ENCODE measurements at regions not wholly inside any gene's neighbourhood (a gene's known extent, or its start where the extent isn't known, plus 50 kb on each side); places are given as distances from the start of the nearest gene placed in this dataset.

- Histone ChIP-seq H3K36me3 (ENCODE audit: insufficient read depth, low read length, poor library complexity, severe bottlenecking) (no peaks in the 10 kb centered on the region), H3K27me3 (replicated peaks; ENCODE audit: insufficient read depth, low read depth, low read length, poor library complexity) (no peaks in the 10 kb centered on the region), H3K27ac (ENCODE audit: low read depth, low read length, poor library complexity, severe bottlenecking) (no peak overlapping the region), H3K4me1 (ENCODE audit: insufficient read depth, low read length, poor library complexity, severe bottlenecking) (peaks cover 17% of the 10 kb centered on the region), H3K9me3 (ENCODE audit: low read depth, low read length, poor library complexity, severe bottlenecking) (no peaks in the 10 kb centered on the region), H3K4me3 (ENCODE audit: low read depth, low read length, poor library complexity, severe bottlenecking) (no peak overlapping the region)
- TF ChIP-seq CTCF (conservative IDR thresholded peaks at IDR 0.05; ENCODE audit: low read depth, low read length) = no peak
- no peak for TF ChIP-seq EZH2 (IDR thresholded peaks at IDR 0.05; ENCODE audit: borderline replicate concordance, low read depth, low read length, poor library complexity, severe bottlenecking)
- POLR2A ChIA-PET (ENCODE audit: low non-redundant PET) = no interaction called here
- CTCF ChIA-PET = no interaction called here
- intact Hi-C loops (cut with micrococcal nuclease; ENCODE audit: unreplicated experiment) = loop anchor here (10.0 kb wide), 1 partner anchor 313 kb away; no protein-coding TSS in a partner anchor
- DNase-seq (ENCODE audit: low spot score) = no peak
- BruUV-seq (replicated peaks) = no TSS peak
Measured at GRCh38 chr11:109197656-109198055, 224.3 kb upstream of the C11orf87 start.

- intact Hi-C loops (cut with micrococcal nuclease; ENCODE audit: unreplicated experiment) = no loop called here
- no peak overlapping the region for H3K4me3 ChIP-seq (ENCODE audit: low read depth, low read length, poor library complexity, severe bottlenecking)
- H3K27me3 ChIP-seq (replicated peaks; ENCODE audit: insufficient read depth, low read depth, low read length, poor library complexity) = no peaks in the 10 kb centered on the region
- no peaks in the 10 kb centered on the region for H3K36me3 ChIP-seq (ENCODE audit: insufficient read depth, low read length, poor library complexity, severe bottlenecking)
- no peaks in the 10 kb centered on the region for H3K9me3 ChIP-seq (ENCODE audit: low read depth, low read length, poor library complexity, severe bottlenecking)
- no peak for DNase-seq (ENCODE audit: low spot score)
- ChIA-PET CTCF (no interaction called here), POLR2A (ENCODE audit: low non-redundant PET) (no interaction called here)
- no TSS peak for BruUV-seq (replicated peaks)
- H3K4me1 ChIP-seq (ENCODE audit: insufficient read depth, low read length, poor library complexity, severe bottlenecking) = no peaks in the 10 kb centered on the region
- TF ChIP-seq CTCF (conservative IDR thresholded peaks at IDR 0.05; ENCODE audit: low read depth, low read length) = no peak
- no peak for TF ChIP-seq EZH2 (IDR thresholded peaks at IDR 0.05; ENCODE audit: borderline replicate concordance, low read depth, low read length, poor library complexity, severe bottlenecking)
- H3K27ac ChIP-seq (ENCODE audit: low read depth, low read length, poor library complexity, severe bottlenecking) = no peak overlapping the region
Measured at GRCh38 chr11:109203176-109203575, 218.8 kb upstream of the C11orf87 start.

- H3K36me3 ChIP-seq (ENCODE audit: insufficient read depth, low read length, poor library complexity, severe bottlenecking) = no peaks in the 10 kb centered on the region
- POLR2A ChIA-PET (ENCODE audit: low non-redundant PET) = no interaction called here
- DNase-seq (ENCODE audit: low spot score) = no peak
- H3K4me3 ChIP-seq (ENCODE audit: low read depth, low read length, poor library complexity, severe bottlenecking) = no peak overlapping the region
- H3K27ac ChIP-seq (ENCODE audit: low read depth, low read length, poor library complexity, severe bottlenecking) = no peak overlapping the region
- CTCF ChIA-PET = no interaction called here
- H3K9me3 ChIP-seq (ENCODE audit: low read depth, low read length, poor library complexity, severe bottlenecking) = no peaks in the 10 kb centered on the region
- TF ChIP-seq CTCF (conservative IDR thresholded peaks at IDR 0.05; ENCODE audit: low read depth, low read length) (no peak), EZH2 (IDR thresholded peaks at IDR 0.05; ENCODE audit: borderline replicate concordance, low read depth, low read length, poor library complexity, severe bottlenecking) (no peak)
- BruUV-seq (replicated peaks) = no TSS peak
- intact Hi-C loops (cut with micrococcal nuclease; ENCODE audit: unreplicated experiment) = no loop called here
- H3K27me3 ChIP-seq (replicated peaks; ENCODE audit: insufficient read depth, low read depth, low read length, poor library complexity) = no peaks in the 10 kb centered on the region
- H3K4me1 ChIP-seq (ENCODE audit: insufficient read depth, low read length, poor library complexity, severe bottlenecking) = no peaks in the 10 kb centered on the region
Measured at GRCh38 chr11:109205312-109205711, 216.7 kb upstream of the C11orf87 start.

Measured in A673 (cell line).